Activated T-cell treated with anti-CD3 and anti-CD28 coated beads, Interleukin-2, amount 50 U/mL, for 4 hours (primary cell): ENCODE measurements at regions not wholly inside any gene's neighbourhood (a gene's known extent, or its start where the extent isn't known, plus 50 kb on each side); places are given as distances from the start of the nearest gene placed in this dataset.

Source experiments
- ATAC-seq, 2 donors: fragments of 200-7000 bp; cut with Tn5 transposase; one replicate each; pipeline ENCODE4 v1.10.0; 2021
- DNase-seq: peaks from one replicate; pipeline ENCODE4 v3.0.0-alpha.2; 2020
- H3K27me3 Mint-ChIP-seq: one replicate; pipeline ENCODE4 v1.8.0; 2021; ENCODE audit warnings: low read depth, mixed read lengths
- H3K36me3 Mint-ChIP-seq: one replicate; pipeline ENCODE4 v1.8.0; 2022; ENCODE audit warnings: mixed read lengths; ENCODE audit not compliant: insufficient read depth
- H3K4me1 Mint-ChIP-seq: one replicate; pipeline ENCODE4 v1.8.0; 2021; ENCODE audit warnings: low read depth, mixed read lengths
- H3K4me3 Mint-ChIP-seq: one replicate; pipeline ENCODE4 v1.8.0; 2021; ENCODE audit warnings: mild to moderate bottlenecking, moderate library complexity, mixed read lengths
- H3K9me3 Mint-ChIP-seq: one replicate; pipeline ENCODE4 v1.8.0; 2021; ENCODE audit warnings: mixed read lengths

DNA sequence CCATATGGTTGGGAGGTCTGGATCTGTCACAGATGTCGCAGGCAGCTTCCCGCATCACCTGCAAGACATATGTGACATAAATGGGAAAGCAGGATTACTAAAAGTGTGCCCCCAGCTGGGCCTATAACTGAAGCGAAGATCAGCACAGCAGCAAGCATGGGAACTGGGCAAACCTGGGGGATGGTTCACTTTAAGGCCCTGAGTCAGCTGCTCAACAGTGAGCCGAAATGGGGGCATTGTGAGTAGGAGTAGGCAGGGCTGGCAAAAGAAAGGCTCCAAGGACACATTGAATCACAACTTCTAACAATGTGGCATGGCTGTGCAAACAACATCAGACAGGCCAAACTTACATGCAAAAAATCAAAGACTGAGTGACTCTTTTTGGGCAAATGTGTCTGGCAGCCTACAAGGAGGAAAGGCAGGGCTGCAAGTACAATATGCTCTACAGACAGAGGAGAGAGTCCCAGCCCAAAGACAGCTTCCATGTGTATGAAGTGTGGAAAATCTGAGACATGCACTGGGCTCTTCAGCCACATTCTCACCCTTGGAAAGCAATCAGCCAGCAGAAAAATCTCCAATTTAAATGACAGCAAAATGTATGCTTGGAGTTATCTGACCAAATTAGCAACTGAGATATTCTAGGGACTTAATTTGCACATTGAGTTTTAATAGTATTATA is 531.0 kb upstream of the MMS22L start:
- H3K27me3 Mint-ChIP-seq = no peaks in the 10 kb centered on the region
- no peak for ATAC-seq
- no peak for DNase-seq
- H3K36me3 Mint-ChIP-seq = no peaks in the 10 kb centered on the region
- H3K4me3 Mint-ChIP-seq = no peak overlapping the region
- H3K9me3 Mint-ChIP-seq = peaks cover 3% of the 10 kb centered on the region
- H3K4me1 Mint-ChIP-seq = no peaks in the 10 kb centered on the region

DNA sequence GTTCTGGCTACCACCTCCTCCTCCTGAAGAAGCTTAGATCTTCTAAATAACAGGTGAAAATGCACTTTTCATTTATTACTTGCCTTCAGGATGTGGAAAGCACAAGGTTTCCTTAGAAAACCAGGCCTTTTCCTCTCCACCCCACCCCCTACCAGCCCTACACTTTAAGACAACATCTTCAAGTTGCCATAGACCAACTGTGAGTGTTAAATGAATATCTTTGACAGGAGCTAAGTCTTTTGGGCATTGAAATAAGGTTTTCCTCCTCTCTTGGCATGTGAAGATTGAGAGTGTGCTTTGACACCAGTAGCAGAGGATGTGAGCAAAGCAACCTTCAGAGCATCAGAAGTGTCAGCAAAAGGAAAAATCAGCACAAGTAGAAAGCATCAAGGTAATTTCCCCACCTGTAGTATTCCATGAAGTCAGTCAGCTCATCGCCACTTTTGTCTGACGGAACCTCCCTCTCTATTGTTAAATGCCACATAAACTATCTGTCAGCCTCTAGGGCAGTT is 532.3 kb upstream of the MMS22L start:
- Mint-ChIP-seq H3K4me3 (no peak overlapping the region), H3K4me1 (no peaks in the 10 kb centered on the region), H3K9me3 (peaks cover 3% of the 10 kb centered on the region), H3K36me3 (no peaks in the 10 kb centered on the region), H3K27me3 (no peaks in the 10 kb centered on the region)
- ATAC-seq (no peak), DNase-seq (no peak)

DNA sequence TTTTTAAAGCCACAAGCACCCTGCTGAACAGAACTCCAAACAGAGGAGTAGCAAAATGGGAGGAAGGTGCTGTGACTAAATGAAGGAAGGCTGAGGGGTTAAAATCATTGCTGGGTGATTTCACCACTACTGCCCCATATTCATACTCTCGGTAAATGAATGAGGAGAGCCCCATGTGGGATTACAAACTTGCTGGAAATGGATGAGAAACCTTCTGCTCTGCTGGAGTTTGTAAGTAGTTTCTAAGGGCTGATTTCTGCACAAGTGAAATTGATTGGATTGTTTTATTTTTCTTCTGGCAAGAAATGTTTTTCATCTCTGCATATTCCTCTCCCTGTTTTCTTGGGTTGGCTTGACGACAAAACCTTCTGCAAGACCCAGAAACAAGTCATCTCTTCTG is 533.5 kb upstream of the MMS22L start:
- H3K27me3 Mint-ChIP-seq = no peaks in the 10 kb centered on the region
- H3K4me1 Mint-ChIP-seq = no peaks in the 10 kb centered on the region
- no peak overlapping the region for H3K4me3 Mint-ChIP-seq
- H3K9me3 Mint-ChIP-seq = peaks cover 3% of the 10 kb centered on the region
- no peaks in the 10 kb centered on the region for H3K36me3 Mint-ChIP-seq
- ATAC-seq (no peak), DNase-seq (no peak)

DNA sequence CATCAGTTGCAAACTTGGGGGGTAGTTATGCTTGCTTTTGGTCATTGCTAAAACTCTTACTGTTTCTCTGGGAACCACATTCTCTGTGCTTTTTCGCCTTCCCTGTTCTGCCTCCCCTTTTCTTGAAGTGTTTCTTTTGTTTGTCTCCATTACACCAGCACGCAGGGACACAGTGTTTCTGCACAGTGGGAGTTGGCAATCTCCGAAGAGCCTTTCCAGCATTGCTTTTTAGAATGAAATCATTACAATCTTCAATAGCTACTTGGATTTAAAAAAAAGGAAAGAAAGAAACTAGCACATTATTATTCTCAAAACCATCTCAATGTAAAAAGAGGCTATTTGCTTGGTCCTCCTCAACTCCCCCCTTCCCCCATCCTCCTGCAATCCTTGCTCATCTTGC is 536.7 kb upstream of the MMS22L start:
- no peaks in the 10 kb centered on the region for H3K27me3 Mint-ChIP-seq
- H3K4me3 Mint-ChIP-seq = no peak overlapping the region
- ATAC-seq = no peak
- H3K9me3 Mint-ChIP-seq = peaks cover 3% of the 10 kb centered on the region
- H3K36me3 Mint-ChIP-seq = no peaks in the 10 kb centered on the region
- no peak for DNase-seq
- no peaks in the 10 kb centered on the region for H3K4me1 Mint-ChIP-seq

DNA sequence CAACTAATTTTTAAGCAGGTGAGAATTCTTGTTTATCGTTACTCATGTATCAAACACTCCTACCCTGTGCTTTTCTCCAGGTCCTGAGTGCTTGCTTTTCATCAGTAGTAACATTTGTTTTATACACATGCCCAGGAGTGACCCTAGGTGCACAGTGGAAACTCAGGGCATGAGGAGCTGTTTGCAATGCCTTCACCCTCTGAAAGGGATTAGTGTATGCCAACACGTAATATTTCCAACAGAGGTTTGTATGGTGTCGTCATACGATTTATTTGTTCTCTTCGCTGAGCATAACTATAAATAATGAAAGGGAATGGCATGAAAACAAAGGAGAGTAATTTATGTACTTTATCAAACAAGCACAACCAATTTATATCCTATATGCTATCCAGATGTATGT is 537.4 kb upstream of the MMS22L start:
- DNase-seq = no peak
- H3K36me3 Mint-ChIP-seq = no peaks in the 10 kb centered on the region
- no peaks in the 10 kb centered on the region for H3K27me3 Mint-ChIP-seq
- no peak overlapping the region for H3K4me3 Mint-ChIP-seq
- no peaks in the 10 kb centered on the region for H3K4me1 Mint-ChIP-seq
- H3K9me3 Mint-ChIP-seq = peaks cover 2% of the 10 kb centered on the region
- no peak for ATAC-seq

DNA sequence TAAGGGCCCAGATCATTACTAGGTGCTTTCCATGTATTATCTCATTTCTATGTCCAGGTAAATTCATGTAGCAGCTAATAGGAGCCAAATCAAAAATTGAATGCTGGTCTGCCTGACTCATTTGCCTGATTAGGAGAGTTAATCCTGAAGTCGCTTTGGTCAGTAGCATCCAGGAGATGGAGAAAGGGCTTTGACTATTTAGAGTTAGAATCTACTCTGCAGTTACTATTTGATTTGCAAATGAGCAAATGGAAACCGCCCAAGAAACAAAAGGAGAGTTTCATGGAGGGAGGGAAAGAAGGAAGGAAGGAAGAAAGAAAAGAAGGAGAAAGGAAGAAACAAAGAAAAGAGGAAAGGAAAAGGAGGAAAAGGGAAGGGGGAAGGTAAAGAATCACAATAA is 539.6 kb upstream of the MMS22L start:
- no peak overlapping the region for H3K4me3 Mint-ChIP-seq
- no peaks in the 10 kb centered on the region for H3K27me3 Mint-ChIP-seq
- H3K36me3 Mint-ChIP-seq = no peaks in the 10 kb centered on the region
- DNase-seq (no peak), ATAC-seq (no peak)
- no peaks in the 10 kb centered on the region for H3K9me3 Mint-ChIP-seq
- H3K4me1 Mint-ChIP-seq = no peaks in the 10 kb centered on the region

DNA sequence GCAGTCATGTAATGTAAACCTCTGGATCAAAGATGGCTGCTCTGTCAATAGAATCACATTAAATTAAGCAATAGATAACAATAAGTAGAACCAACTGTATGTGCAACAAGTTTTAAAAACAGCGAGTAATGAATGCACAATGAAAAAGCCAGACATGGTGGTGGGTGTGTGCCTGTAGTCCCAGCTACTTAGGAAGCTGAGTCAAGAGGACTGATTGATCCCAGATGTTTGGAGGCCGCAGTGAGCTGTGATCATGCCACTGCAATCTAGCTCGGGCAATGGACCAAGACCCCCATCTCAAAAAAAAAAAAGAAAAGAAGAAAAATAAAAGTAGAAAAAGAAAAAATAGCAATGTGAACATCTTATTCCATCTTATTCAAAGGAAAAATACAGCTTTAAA is 558.7 kb upstream of the MMS22L start:
- DNase-seq (no peak), ATAC-seq (no peak)
- H3K4me1 Mint-ChIP-seq = no peaks in the 10 kb centered on the region
- no peaks in the 10 kb centered on the region for H3K36me3 Mint-ChIP-seq
- H3K9me3 Mint-ChIP-seq = peaks cover 4% of the 10 kb centered on the region
- H3K4me3 Mint-ChIP-seq = no peak overlapping the region
- no peaks in the 10 kb centered on the region for H3K27me3 Mint-ChIP-seq

DNA sequence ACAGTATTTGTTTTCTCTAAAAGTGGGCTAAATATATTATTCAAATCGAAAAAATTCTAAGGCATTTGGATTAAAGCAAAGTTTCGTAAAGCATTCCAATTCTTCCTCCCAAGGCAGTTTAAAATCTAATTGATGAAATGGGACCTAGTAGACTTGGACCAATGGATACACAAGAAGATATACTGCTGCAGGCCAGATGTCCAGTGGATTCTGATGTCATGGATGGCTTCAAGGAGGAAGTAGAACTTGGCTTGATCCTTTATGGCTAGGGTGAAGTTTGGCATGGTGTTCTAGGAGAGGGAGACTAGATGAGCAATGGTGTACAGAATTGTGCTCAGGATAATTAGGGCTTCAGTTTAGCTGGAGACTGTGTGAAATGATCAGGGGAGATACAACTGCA is 559.5 kb upstream of the MMS22L start:
- Mint-ChIP-seq H3K27me3 (no peaks in the 10 kb centered on the region), H3K9me3 (peaks cover 4% of the 10 kb centered on the region), H3K36me3 (no peaks in the 10 kb centered on the region), H3K4me1 (no peaks in the 10 kb centered on the region), H3K4me3 (no peak overlapping the region)
- DNase-seq (no peak), ATAC-seq (no peak)

DNA sequence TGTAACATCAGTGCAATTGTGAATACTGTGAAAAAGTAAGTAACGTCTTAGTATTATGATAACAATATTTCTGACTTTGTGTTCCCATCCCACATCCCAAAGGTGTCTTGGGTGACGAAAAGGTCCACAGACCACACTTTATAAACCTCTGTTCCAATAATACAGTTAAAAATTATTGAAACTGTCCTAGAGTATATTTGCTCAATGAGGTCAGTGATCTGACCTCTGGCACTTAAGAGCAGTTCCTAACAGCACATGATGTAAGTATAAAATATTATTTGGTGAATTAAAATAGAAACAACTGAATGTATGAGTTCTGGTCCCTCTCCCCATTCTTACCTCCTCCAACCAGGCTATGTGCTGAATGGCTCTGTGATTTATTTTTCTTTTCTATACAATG is 566.4 kb upstream of the MMS22L start:
- Mint-ChIP-seq H3K36me3 (no peaks in the 10 kb centered on the region), H3K4me1 (no peaks in the 10 kb centered on the region), H3K9me3 (peaks cover 3% of the 10 kb centered on the region), H3K4me3 (no peak overlapping the region), H3K27me3 (no peaks in the 10 kb centered on the region)
- no peak for ATAC-seq
- no peak for DNase-seq

DNA sequence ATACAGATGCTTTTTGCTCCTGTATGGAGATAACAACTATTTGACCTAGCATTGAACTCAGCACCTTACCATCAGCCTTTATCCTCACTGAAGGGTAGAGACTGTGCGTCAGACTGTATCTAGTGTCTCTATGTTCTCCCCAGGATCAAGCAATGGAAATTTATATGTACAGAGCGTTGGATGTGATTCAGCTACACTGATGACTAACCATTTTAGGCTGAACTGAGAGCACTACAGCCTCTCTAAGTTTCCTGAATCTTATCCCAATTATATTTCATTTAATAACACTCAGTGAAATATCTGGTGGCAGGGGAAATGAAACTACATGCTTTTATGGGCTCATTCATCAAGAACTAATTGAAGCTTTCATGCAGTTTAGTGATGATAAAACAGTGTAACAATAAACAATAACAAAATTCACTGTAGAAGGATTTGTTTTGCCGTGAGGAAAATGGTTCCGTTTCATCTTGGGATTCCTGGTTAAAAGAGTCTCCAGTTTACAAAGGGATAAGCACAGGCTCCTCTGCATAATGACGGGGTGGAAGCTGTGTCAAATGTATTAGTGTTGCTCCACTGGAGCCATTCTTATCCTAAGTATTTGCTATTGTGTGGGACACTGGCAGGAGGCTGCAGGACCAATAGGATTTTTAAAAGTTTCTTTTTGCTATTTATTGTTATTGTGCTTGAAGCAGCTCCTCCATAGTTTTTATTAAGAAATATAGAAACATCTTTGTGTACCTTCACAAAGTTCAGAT is 567.6 kb upstream of the MMS22L start:
- ATAC-seq (no peak), DNase-seq (no peak)
- Mint-ChIP-seq H3K4me3 (no peak overlapping the region), H3K36me3 (no peaks in the 10 kb centered on the region), H3K4me1 (no peaks in the 10 kb centered on the region), H3K27me3 (no peaks in the 10 kb centered on the region), H3K9me3 (peaks cover 3% of the 10 kb centered on the region)

DNA sequence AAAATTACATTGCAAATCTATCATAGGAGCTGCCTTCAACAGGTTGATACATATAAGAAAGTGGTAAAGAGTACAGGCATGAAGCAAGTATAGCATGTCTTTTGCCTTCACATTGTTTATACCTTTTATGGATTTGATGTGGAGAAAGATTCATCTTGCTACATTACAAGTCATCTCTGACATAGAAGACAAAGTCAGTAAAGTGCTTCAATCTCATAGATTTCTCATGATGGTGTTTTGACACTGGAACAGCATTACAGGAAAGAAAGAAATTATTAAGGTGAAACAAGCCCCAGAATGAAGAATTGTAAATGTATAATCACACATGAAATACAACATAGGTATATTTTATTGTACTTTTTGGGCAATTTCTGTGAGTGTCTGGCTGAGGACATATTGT is 580.7 kb upstream of the MMS22L start:
- DNase-seq = no peak
- peaks cover 2% of the 10 kb centered on the region for H3K9me3 Mint-ChIP-seq
- H3K27me3 Mint-ChIP-seq = no peaks in the 10 kb centered on the region
- H3K36me3 Mint-ChIP-seq = no peaks in the 10 kb centered on the region
- no peaks in the 10 kb centered on the region for H3K4me1 Mint-ChIP-seq
- no peak overlapping the region for H3K4me3 Mint-ChIP-seq
- no peak for ATAC-seq

DNA sequence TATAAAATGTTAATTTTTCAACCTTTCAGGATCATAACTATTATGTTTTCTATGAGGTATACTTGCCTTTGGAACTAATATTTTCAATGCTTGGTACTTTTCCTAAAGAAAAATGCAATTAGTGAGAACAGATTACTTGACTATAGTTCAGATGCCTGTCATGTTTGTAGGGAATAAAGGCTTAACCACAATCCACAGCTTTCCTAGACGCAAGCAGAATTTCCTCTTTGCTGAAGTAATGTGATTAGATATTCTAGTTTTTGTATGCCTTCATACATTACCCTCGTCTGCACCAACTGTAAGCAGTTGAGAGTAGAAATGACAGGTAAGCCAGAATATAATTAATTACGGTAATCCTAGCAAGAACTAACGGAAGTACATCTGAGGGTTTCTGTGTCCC is 581.4 kb upstream of the MMS22L start:
- H3K27me3 Mint-ChIP-seq = no peaks in the 10 kb centered on the region

DNA sequence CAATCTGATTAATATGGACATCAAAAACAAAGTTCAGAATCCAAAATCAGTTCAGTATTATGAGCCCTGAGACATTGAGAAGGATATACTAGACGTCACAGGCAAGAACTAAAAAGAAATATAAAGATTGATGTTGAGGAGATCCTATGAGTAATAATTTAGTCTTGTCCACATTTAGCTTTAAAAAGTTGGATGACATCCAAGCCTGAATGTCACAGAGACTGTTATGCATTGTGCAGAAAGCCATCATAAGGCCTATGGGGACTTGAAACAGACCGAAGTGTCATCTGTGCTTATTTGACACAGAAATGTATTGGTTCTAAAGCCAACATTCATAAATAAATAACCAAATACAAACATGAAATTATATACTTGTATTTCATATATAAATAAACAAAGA is 581.8 kb upstream of the MMS22L start:
- no peaks in the 10 kb centered on the region for H3K27me3 Mint-ChIP-seq
- no peaks in the 10 kb centered on the region for H3K36me3 Mint-ChIP-seq
- DNase-seq (no peak), ATAC-seq (no peak)
- no peaks in the 10 kb centered on the region for H3K4me1 Mint-ChIP-seq
- no peak overlapping the region for H3K4me3 Mint-ChIP-seq
- peaks cover 2% of the 10 kb centered on the region for H3K9me3 Mint-ChIP-seq

More for the DNA sequence above, 581.4 kb upstream of the MMS22L start:
- Mint-ChIP-seq H3K4me3 (no peak overlapping the region), H3K9me3 (peaks cover 2% of the 10 kb centered on the region), H3K36me3 (no peaks in the 10 kb centered on the region), H3K4me1 (no peaks in the 10 kb centered on the region)
- no peak for DNase-seq
- ATAC-seq = no peak

DNA sequence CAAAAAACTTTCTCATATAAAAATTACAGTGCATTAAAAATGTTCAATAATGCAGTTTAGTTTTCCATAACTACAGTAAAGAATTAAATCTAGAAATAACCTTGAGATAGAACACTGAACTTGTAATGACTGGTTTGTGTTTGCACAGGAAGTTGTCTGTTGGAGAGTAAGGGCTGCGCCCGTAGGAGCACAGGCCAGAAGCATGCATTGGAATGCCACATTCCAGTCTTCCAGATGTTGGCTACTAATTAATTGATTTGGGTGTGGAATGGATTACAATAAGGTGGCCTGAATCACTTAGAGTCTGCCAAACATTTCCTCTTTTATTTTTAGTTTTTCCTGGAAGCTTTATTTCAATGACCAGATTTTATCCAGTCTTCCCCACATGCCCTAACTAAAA is 582.6 kb upstream of the MMS22L start:
- H3K27me3 Mint-ChIP-seq = no peaks in the 10 kb centered on the region
- ATAC-seq (no peak), DNase-seq (no peak)
- H3K4me3 Mint-ChIP-seq = no peak overlapping the region
- peaks cover 2% of the 10 kb centered on the region for H3K9me3 Mint-ChIP-seq
- no peaks in the 10 kb centered on the region for H3K4me1 Mint-ChIP-seq
- H3K36me3 Mint-ChIP-seq = no peaks in the 10 kb centered on the region

DNA sequence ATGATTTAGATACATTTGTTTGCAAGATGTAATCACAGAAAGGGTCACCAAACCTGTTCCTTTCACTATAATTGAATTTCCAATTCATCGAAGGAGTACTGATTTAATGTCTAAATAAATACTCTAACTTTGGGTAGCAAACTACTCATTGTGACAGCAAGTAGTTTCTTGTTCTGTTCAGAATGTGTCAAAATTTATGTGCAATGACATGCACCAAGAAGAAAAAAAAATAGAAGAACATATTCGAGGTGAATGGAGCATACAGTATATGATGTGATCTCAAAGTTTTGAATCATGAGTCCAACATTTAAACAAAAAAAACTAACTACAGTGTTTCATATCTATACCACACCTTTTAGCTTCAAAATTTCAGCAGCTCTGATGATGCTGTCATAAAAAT is 583.6 kb upstream of the MMS22L start:
- DNase-seq (no peak), ATAC-seq (no peak)
- Mint-ChIP-seq H3K4me1 (no peaks in the 10 kb centered on the region), H3K27me3 (no peaks in the 10 kb centered on the region), H3K9me3 (peaks cover 2% of the 10 kb centered on the region), H3K36me3 (no peaks in the 10 kb centered on the region), H3K4me3 (no peak overlapping the region)
